BJ (cell line): ENCODE measurements at regions not wholly inside any gene's neighbourhood (a gene's known extent, or its start where the extent isn't known, plus 50 kb on each side); places are given as distances from the start of the nearest gene placed in this dataset.

Source experiments
- CTCF ChIA-PET: fragments of 350-600 bp; formaldehyde crosslinking; extraction: SDS; loops from one replicate; lab custom pipeline; 2021; ENCODE audit warnings: antibody characterized with exemption, inconsistent platforms; lab: Yijun Ruan, JAX
- POLR2A ChIA-PET: fragments of 300-600 bp; sonication (Branson Sonifier 250); formaldehyde crosslinking; extraction: SDS; loops from one replicate; lab custom pipeline; 2021; ENCODE audit warnings: antibody characterized with exemption; lab: Charles Lee
- DNase-seq: peaks from one replicate; pipeline ENCODE4 v3.0.0-alpha.2; 2011; ENCODE audit warnings: low read depth
- H3K27me3 ChIP-seq: 2 replicates; pipeline ENCODE4 v1.6.0; 2011; ENCODE audit warnings: low read length; ENCODE audit not compliant: control insufficient read depth, insufficient read depth
- H3K36me3 ChIP-seq: 2 replicates; pipeline ENCODE4 v1.5.1; 2011; ENCODE audit warnings: low read length; ENCODE audit not compliant: control insufficient read depth, insufficient read depth
- H3K4me3 ChIP-seq: 2 replicates; pipeline ENCODE4 v1.5.1; 2011; ENCODE audit warnings: low read depth, mild to moderate bottlenecking, control low read depth, low read length
- TF ChIP-seq, protein P1 (sequence below): IDR thresholded peaks from 2 replicates; pipeline ENCODE4 v1.5.1; 2011; ENCODE audit warnings: low read depth, mild to moderate bottlenecking, control low read depth, inconsistent platforms, low read length, moderate library complexity; ENCODE audit not compliant: insufficient read depth

GRCh38 chr5:33341351-33341750, 99.4 kb upstream of the TARS1 start:
- TF ChIP-seq, protein P1, sequence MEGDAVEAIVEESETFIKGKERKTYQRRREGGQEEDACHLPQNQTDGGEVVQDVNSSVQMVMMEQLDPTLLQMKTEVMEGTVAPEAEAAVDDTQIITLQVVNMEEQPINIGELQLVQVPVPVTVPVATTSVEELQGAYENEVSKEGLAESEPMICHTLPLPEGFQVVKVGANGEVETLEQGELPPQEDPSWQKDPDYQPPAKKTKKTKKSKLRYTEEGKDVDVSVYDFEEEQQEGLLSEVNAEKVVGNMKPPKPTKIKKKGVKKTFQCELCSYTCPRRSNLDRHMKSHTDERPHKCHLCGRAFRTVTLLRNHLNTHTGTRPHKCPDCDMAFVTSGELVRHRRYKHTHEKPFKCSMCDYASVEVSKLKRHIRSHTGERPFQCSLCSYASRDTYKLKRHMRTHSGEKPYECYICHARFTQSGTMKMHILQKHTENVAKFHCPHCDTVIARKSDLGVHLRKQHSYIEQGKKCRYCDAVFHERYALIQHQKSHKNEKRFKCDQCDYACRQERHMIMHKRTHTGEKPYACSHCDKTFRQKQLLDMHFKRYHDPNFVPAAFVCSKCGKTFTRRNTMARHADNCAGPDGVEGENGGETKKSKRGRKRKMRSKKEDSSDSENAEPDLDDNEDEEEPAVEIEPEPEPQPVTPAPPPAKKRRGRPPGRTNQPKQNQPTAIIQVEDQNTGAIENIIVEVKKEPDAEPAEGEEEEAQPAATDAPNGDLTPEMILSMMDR = no peak
- no peak overlapping the region for H3K4me3 ChIP-seq
- no peaks in the 10 kb centered on the region for H3K36me3 ChIP-seq
- POLR2A ChIA-PET = no interaction called here
- H3K27me3 ChIP-seq = no peaks in the 10 kb centered on the region
- CTCF ChIA-PET = no interaction called here
- no peak for DNase-seq

GRCh38 chr5:33343676-33344327, 97.0 kb upstream of the TARS1 start:
- Histone ChIP-seq H3K36me3 (no peaks in the 10 kb centered on the region), H3K4me3 (no peak overlapping the region), H3K27me3 (no peaks in the 10 kb centered on the region)
- peak; percentile 66 for DNase-seq
- TF ChIP-seq, protein P1 = no peak
- ChIA-PET POLR2A (no interaction called here), CTCF (interaction anchor here (1.0 to 1.6 kb wide), 5 partner anchors 10 to 86 kb away, joined by 3 to 5 read pairs (median 3); no protein-coding TSS in a partner anchor)

DNA sequence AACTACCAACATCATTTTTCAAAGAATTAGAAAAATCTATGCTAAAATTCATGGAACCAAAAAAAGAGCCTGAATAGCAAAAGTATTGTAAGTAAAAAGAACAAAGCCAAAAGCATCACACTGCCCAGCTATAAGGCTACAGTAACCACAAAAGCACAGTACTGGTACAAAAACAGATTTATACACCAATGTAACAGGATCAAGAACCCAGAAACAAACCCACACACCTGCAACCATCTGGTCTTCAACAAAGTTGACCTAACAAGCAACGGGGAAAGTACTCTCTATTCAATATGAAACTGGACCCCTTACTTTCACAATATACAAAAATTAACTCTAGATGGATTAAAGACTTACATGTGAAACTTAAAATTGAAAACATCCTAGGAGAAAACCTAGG, 94.2 kb upstream of the TARS1 start:
- DNase-seq = no peak
- CTCF ChIA-PET = no interaction called here
- Histone ChIP-seq H3K4me3 (no peak overlapping the region), H3K27me3 (no peaks in the 10 kb centered on the region), H3K36me3 (no peaks in the 10 kb centered on the region)
- TF ChIP-seq, protein P1 = no peak
- POLR2A ChIA-PET = no interaction called here

DNA sequence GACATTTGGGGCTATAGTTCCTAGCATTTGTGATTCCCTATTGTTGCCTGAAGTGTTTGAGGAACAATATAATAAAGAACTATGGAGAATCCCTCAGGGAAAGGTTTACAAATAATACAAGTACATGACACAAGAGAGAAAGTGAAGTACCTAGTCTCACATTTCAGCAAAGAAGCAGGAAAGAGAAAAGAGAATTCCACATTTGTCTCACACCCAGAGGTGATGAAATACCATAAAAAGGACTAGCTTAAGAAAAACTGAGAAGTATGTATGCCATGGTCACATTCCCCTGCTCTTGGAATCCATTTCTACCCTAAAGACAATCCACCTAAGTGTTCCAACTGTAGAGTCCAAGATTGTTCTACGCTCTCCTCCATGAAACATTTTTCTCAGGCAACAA, 79.0 kb upstream of the TARS1 start:
- H3K36me3 ChIP-seq = no peaks in the 10 kb centered on the region
- no peaks in the 10 kb centered on the region for H3K27me3 ChIP-seq
- CTCF ChIA-PET = interaction anchor here (0.9 to 2.0 kb wide), 2 partner anchors 8 to 9 kb away, joined by 3 to 4 read pairs; no protein-coding TSS in a partner anchor
- DNase-seq = no peak
- no peak overlapping the region for H3K4me3 ChIP-seq
- POLR2A ChIA-PET = interaction anchor here (0.6 kb wide), 1 partner anchor 85 kb away, joined by 3 read pairs; no protein-coding TSS in a partner anchor
- TF ChIP-seq, protein P1 = no peak

- no peak for DNase-seq
- Histone ChIP-seq H3K27me3 (no peaks in the 10 kb centered on the region), H3K4me3 (no peak overlapping the region), H3K36me3 (no peaks in the 10 kb centered on the region)
- TF ChIP-seq, protein P1 = no peak
- CTCF ChIA-PET = interaction anchor here (0.9 to 2.0 kb wide), 2 partner anchors 9 to 40 kb away, joined by 4 read pairs; no protein-coding TSS in a partner anchor
- POLR2A ChIA-PET = no interaction called here
Observed at GRCh38 chr5:33362915-33363314, 77.8 kb upstream of the TARS1 start.
